ENCODE measurements at regions not wholly inside any gene's neighbourhood (a gene's known extent, or its start where the extent isn't known, plus 50 kb on each side); places are given as distances from the start of the nearest gene placed in this dataset.

GRCh38 chr10:59595593-59595992, 114.1 kb downstream of the SLC16A9 start:
- Histone ChIP-seq H3K36me3 (ENCODE audit: control insufficient read depth, insufficient read depth, low read length) (no peaks in the 10 kb centered on the region), H3K4me3 (ENCODE audit: low read depth, low read length) (no peak overlapping the region), H3K27me3 (ENCODE audit: control insufficient read depth, insufficient read depth, low read length) (no peaks in the 10 kb centered on the region)
- DNase-seq (ENCODE audit: low read depth) (peak; percentile 25), FAIRE-seq (no peak)
- TF ChIP-seq, protein P1, sequence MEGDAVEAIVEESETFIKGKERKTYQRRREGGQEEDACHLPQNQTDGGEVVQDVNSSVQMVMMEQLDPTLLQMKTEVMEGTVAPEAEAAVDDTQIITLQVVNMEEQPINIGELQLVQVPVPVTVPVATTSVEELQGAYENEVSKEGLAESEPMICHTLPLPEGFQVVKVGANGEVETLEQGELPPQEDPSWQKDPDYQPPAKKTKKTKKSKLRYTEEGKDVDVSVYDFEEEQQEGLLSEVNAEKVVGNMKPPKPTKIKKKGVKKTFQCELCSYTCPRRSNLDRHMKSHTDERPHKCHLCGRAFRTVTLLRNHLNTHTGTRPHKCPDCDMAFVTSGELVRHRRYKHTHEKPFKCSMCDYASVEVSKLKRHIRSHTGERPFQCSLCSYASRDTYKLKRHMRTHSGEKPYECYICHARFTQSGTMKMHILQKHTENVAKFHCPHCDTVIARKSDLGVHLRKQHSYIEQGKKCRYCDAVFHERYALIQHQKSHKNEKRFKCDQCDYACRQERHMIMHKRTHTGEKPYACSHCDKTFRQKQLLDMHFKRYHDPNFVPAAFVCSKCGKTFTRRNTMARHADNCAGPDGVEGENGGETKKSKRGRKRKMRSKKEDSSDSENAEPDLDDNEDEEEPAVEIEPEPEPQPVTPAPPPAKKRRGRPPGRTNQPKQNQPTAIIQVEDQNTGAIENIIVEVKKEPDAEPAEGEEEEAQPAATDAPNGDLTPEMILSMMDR (IDR thresholded peaks at IDR 0.05; ENCODE audit: insufficient read depth, low read length, severe bottlenecking), result no peak

DNA sequence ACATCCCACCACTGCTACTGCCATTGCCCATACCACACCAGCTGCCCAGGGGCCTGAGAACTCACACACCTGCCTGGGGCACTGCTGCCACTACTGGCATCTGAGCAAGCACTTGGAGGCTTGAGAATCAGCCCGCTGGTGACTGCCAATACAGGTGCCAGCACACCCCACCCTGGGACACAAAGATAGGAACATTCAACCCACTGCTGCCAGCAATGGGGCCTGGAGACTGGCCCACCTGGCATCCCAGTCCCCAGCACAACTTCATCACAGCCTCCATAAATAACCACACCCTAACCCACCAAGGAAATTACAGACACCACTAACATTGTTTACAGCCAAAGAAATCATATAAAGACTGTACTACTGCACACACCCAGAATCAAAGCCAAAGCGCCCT, 115.9 kb downstream of the SLC16A9 start:
- no peaks in the 10 kb centered on the region for H3K27me3 ChIP-seq (ENCODE audit: control insufficient read depth, insufficient read depth, low read length)

GRCh38 chr10:59589796-59590195, 119.9 kb downstream of the SLC16A9 start:
- Histone ChIP-seq H3K27me3 (ENCODE audit: control insufficient read depth, insufficient read depth, low read length) (no peaks in the 10 kb centered on the region), H3K4me3 (ENCODE audit: low read depth, low read length) (no peak overlapping the region), H3K36me3 (ENCODE audit: control insufficient read depth, insufficient read depth, low read length) (no peaks in the 10 kb centered on the region)
- TF ChIP-seq, protein P1 (IDR thresholded peaks at IDR 0.05; ENCODE audit: insufficient read depth, low read length, severe bottlenecking), result no peak
- DNase-seq (ENCODE audit: low read depth) (no peak), FAIRE-seq (no peak)

More for the DNA sequence above, 115.9 kb downstream of the SLC16A9 start:
- no peak overlapping the region for H3K4me3 ChIP-seq (ENCODE audit: low read depth, low read length)
- TF ChIP-seq, protein P1 (IDR thresholded peaks at IDR 0.05; ENCODE audit: insufficient read depth, low read length, severe bottlenecking), result no peak
- no peak for FAIRE-seq
- no peaks in the 10 kb centered on the region for H3K36me3 ChIP-seq (ENCODE audit: control insufficient read depth, insufficient read depth, low read length)
- DNase-seq (ENCODE audit: low read depth), result no peak

- Histone ChIP-seq H3K27me3 (ENCODE audit: control insufficient read depth, insufficient read depth, low read length) (no peaks in the 10 kb centered on the region), H3K36me3 (ENCODE audit: control insufficient read depth, insufficient read depth, low read length) (no peaks in the 10 kb centered on the region), H3K4me3 (ENCODE audit: low read depth, low read length) (no peak overlapping the region)
- no peak for DNase-seq (ENCODE audit: low read depth)
- TF ChIP-seq, protein P1 (IDR thresholded peaks at IDR 0.05; ENCODE audit: insufficient read depth, low read length, severe bottlenecking), result no peak
- FAIRE-seq, result no peak
Measured at GRCh38 chr10:59588791-59589190, 120.9 kb downstream of the SLC16A9 start.

GRCh38 chr10:59587756-59588140, 121.9 kb downstream of the SLC16A9 start:
- peak; percentile 40 for FAIRE-seq
- no peaks in the 10 kb centered on the region for H3K36me3 ChIP-seq (ENCODE audit: control insufficient read depth, insufficient read depth, low read length)
- H3K27me3 ChIP-seq (ENCODE audit: control insufficient read depth, insufficient read depth, low read length), result no peaks in the 10 kb centered on the region
- TF ChIP-seq, protein P1 (IDR thresholded peaks at IDR 0.05; ENCODE audit: insufficient read depth, low read length, severe bottlenecking), result no peak
- DNase-seq (ENCODE audit: low read depth), result no peak
- no peak overlapping the region for H3K4me3 ChIP-seq (ENCODE audit: low read depth, low read length)

- no peak overlapping the region for H3K4me3 ChIP-seq (ENCODE audit: low read depth, low read length)
- H3K36me3 ChIP-seq (ENCODE audit: control insufficient read depth, insufficient read depth, low read length), result no peaks in the 10 kb centered on the region
- no peaks in the 10 kb centered on the region for H3K27me3 ChIP-seq (ENCODE audit: control insufficient read depth, insufficient read depth, low read length)
- DNase-seq (ENCODE audit: low read depth) (peak; percentile 95), FAIRE-seq (peak; percentile 90)
- TF ChIP-seq, protein P1 (IDR thresholded peaks at IDR 0.05; ENCODE audit: insufficient read depth, low read length, severe bottlenecking), result no peak
Measured at GRCh38 chr10:59587083-59587755, 122.4 kb downstream of the SLC16A9 start.
